Activated CD4-positive, alpha-beta T cell treated with anti-CD3 and anti-CD28 coated beads for 48 hours (primary cell): ENCODE measurements at regions not wholly inside any gene's neighbourhood (a gene's known extent, or its start where the extent isn't known, plus 50 kb on each side); places are given as distances from the start of the nearest gene placed in this dataset.

Experiments used
- DNase-seq: peaks from one replicate; pipeline ENCODE4 v3.0.0-alpha.2; 2020

DNA sequence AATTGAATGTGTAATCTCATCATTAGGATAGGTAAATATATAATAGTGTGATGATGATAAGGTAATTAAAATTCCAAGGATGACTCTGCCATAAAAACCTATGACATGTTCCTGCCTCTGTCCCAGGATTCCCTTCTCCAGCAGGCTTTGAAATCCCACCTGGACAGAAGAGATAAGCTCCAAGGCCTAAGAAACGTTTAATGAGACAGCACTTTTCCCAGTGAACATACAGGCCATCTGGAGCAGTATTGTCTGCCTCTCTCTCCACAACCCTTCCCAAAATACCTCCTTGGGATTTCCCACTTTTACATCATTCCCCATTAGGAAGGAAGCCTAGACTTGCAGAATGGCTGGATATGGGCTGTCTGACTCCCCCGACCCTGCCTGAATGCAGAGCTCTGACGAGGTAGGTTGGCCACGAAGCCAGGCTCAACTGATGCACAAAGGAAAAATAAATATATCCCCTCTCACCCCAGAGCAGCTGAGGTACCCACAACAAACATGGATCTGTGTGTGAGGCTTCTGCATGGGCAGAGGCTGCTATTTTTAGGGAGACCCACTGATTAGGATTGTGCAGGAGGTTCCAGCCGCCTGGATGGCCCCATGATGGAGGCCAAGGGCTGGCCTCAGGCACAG is 71.0 kb downstream of the TMPRSS5 start:
- DNase-seq: no peak

DNA sequence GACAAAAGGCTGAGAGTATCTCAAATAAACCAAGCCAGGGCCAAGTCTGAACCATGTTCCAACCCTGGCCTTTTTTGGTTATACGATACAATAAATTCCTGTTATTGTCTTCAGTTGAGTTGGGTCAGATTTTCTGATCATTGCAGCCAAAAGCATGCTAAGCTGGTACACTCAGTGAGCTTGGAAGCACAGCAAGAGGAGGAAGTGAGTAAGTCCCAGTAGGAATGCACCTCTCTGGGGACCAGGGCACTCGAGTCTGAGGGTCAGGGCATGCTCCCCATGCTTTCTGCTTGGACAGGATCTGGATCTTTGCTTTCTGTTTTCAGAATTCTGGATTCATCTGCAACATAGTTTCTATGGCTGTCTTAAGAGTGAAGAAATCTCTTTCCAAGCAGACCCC is 73.1 kb downstream of the TMPRSS5 start:
- DNase-seq: no peak

DNA sequence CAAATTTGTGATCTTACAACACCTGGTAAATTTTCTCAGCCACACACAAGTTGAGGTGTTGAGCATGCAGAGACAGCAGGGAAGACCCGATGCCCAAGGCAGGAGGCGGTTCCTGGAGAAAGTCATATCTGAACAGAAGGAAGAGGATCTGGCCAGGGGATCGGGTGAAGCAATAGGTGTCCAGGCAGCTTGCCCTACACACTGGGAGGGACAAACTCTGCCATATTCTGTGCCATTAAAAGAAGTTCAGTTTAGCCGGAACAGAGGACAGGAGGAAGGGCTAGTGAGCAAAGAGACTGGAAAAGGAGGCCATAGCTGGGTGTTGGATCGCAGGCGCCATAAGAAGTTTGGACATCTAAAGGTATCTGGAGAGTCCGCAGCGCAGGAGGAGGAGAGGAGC is 76.5 kb downstream of the TMPRSS5 start:
- no peak for DNase-seq

DNA sequence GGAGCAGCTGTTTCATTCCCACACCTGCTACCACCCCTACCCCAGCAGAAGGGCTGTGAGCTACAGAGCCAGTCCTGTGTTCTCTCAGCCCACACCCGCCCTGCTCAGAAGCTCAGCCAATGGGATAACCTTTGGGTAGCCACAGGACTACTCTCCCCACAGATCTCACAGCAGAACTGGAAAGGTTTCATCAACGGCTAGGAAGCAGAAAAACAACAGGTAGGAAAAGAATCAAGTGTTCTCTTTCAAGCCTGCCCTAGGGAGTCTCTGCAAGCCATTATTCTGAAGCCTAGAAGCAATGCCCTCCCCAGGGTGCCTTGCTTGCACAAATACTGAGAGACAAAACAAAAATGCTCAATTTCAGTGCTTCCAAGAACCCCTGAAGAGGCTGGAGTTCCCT is 77.2 kb downstream of the TMPRSS5 start:
- DNase-seq: no peak

DNA sequence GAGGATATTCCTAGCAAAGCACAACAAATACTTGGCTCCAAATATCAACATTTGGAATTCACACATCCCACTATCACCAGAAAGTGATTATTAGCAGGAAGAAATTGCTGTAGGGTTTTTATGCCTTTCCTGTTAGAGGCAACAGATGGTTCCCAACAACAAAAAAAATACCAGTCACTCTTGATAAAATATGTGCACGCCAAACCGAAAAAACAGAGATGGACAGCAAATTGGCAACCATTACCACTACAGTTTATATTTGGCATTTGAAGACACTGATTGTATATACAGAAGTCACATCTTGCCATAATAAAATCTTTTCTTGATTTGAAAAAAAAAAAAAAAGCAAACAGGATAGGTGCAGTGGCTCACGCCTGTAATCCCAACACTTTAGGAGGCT is 78.2 kb downstream of the TMPRSS5 start:
- DNase-seq: no peak

DNA sequence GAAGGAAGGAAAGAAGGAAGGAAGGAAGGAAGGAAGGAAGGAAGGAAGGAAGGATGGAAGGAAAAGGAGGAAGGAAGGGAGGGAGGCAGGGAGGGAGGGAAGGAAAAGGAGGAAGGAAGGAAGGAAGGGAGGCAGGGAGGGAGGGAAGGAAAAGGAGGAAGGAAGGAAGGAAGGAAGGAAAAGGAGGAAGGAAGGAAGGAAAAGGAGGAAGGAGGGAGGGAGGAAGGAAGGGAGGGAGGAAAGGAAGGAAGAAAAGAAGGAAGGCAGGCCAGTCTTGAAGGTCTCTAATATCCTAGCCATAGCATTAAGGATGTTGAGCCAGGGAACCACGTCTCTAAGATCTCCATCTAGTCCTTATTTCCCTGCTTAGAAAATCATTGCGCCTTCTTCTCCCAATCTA is 78.8 kb downstream of the TMPRSS5 start:
- DNase-seq: no peak

DNA sequence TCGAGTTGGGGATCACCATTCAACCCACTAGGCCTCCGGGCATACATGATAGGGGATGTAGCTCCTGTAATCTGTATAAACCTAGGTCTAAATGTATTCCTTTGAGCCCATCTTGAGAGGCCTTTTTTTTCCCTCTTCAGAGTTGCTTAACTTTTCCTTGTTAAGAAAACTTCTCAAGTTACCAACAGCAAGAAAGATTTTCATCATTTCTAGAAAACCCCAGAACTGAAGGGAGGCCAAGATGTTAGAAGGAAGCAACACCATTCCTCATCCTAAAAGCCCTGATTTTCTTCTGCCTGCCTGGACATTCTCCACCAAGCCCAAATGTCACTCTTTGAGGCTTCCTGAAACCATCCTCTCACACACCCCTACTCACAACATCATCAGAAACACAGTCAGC is 79.4 kb downstream of the TMPRSS5 start:
- DNase-seq: no peak

DNA sequence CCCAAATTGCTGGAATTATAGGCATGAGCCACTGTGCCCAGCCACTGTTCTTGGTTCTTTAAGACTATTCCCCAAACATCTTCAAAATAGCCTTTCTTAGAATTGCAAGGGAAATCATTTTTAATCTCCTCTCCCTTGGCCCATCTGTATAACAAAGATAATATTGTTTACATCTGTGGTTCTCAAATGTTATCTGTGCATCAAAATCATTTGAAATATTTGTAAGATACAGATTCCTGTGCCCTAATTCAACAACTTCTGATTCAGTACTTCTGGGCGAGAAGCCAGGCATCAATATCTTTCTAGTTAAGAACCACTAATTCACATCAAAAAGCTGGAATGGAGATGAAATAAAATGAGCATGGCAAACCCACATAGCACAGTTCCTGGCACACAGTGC is 83.0 kb downstream of the TMPRSS5 start:
- DNase-seq: no peak

DNA sequence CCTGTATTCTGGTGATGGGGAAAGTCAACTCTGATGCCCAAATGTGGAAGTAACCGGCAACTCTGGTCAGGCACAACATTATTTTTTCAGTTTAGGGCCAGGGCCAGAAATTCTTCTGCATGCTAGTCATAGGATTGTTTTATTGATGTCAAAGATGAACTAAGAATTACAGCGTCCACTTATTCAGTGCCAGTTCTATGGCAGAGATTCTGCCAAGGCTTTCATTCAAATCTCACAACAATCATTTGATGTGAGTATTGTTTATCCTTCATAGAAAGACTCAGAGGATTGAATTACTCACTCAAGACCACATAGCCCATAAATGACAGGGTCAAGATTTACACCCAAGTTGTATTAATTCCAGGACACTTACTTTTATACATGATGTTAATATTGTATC is 87.7 kb downstream of the TMPRSS5 start:
- no peak for DNase-seq

DNA sequence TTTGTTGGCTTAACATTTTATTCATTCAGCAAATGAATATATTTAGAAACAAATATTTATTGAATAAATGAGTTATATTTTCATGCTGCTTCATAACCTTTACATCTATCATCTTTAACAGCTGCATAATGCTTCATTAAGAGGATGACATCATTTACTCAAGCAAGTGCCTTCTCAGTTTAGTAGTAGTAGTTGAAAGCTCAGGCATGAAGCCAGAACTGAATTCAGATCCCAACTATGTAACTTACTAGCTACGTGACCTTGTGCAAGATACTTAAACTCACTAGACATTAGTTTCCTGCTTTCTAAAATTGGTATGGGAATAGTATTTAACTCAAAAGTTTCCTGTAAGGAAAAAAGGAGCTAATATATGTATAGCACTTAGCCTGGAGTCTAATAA is 90.3 kb downstream of the TMPRSS5 start:
- no peak for DNase-seq

DNA sequence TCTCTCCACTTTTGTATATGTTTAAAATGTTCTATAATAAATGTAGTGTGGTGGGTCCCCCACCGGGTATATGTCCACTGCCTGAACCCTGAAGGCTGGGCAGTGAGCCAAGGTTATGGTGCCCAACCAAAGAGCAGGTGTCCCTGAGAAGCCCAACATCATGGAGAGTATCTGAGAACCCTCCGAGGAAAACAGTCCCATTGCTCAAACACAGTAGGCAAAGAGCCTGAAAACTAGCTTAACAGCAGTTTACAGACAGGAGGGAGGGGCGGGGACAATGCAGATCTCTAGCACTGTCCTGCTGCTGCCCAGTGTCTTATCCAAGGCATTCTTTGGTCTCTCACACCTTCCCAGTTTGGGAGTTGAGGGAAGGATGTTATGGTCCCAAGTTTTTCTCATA is 91.0 kb downstream of the TMPRSS5 start:
- no peak for DNase-seq

DNA sequence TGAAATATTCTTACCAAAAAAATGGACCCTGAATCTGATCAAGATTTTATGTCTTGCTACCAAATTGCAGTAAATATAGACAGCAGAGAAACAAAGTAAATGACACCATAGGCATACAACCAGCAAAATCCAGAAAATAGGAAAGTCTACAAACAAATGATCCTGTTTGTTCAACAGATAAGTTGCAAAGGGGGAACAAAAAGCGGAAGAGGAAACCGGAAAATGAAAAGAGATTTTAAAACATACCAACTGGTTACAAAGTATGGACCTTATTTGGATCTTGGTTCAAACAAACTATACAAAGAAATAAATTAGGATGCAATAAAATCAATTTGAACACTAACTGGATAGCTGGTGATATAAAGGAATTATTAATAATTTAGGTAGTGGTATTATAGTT is 92.0 kb downstream of the TMPRSS5 start:
- DNase-seq: no peak

DNA sequence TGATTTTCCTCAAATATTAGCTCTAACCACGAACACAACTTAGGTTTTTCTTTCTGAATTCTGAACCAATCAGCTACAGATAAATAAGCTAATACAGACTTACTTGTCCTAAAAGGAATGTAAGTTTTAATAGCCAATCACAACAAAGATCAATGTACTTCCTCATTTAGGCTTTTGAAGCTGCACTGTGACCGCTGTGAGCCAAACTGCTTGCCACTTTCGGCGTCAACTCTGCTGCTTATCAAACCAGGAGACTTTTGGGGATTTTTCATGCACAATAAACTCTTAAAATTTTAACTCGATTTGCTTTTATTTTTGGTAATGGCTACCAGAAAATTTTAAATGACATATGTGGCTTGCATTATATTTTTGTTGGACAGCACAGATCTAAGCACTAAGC is 92.5 kb downstream of the TMPRSS5 start:
- DNase-seq: no peak

DNA sequence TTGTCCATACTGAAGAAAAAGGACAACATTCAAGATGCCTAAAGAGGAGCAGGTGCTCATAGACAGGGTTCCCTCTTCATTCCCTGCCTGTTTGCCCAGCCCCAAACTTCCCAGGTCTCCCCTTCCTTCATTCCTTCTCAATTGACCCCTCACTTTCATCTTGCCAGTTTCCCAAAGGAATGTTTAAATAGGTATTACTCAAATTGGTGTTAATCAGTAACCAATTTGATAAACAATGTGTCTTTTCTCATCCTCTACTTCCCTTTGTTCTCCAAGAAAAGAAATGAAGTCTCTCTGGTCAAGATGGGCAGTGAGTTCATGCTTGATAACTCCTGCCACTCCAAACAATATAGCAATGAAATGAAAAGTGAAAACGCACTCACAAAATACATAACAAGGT is 101.9 kb downstream of the TMPRSS5 start:
- DNase-seq: no peak

DNA sequence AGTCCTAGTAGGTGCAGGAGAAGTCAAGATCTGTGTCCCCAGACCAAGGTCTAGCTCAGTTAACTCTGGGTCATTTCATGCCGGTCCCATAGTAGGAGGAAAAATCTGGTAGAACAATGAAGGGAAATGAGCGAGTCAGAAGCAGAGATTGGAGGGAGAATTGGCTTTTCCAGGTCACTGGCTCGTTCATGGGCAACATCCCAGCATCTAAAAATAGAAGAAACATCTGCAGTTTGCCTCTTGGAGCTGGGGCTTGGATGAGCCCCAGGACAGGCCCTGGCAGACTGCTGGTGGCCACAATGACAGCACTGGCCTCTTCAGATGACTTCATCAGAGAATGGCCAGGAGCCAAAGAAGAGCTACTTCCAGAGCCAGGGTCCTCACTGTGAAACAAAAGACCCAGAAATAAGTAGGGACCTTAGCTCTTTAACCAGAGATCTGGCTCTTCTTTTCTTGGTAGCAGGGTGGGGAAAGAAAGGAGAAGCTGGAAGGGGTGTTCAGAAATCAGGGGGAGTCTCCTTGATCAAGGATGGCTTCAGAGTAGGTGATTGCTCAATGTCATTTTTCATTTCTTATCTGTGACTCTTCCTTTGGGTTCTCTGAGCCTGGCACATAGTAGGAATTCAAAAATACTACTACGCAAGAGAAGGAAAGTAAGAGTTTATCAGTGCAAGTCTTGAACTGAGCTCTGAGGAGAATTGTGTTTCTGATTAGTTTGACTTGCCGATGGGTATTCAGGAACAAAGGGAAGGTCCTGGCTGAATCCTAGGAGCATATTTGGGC is 102.6 kb downstream of the TMPRSS5 start:
- DNase-seq: no peak

DNA sequence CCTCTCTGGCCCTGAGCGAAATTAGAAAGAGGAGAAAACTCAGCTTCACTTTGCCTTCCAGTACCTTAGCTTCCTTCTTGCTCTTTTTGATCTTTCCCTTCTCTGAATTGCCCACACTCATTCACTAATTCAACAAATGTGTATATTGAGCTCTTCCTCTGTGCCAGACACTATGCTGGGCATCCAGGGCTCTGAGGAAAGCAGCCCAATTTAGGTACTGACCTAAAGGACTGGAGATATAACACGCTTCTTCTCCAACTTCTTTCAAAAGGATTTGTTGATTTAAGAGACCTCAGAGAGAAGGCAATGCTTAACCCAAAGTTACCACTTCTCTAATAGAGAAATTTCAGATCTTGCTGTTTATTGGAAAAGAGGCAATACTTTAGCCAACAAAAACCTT is 103.6 kb downstream of the TMPRSS5 start:
- DNase-seq: no peak

DNA sequence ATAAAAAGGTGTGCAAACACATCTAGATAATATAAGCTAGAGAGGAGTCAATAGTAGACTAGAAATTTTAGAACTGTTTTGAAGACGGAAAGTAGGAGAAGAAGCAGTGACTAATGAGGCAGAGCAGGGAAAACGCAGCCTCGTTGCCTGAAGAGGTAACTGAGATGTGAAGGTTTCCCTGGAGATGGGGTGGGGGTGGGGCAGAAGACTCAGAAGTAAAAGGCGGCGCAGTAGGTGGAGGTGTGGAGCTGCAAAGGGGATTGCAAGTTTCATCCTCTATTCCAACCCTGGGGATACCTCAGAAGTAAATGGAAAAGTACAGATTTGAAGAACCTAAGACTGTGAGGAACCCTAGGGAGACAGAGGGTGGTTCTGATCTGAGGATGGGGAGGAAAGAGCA is 109.5 kb downstream of the TMPRSS5 start:
- DNase-seq: no peak

DNA sequence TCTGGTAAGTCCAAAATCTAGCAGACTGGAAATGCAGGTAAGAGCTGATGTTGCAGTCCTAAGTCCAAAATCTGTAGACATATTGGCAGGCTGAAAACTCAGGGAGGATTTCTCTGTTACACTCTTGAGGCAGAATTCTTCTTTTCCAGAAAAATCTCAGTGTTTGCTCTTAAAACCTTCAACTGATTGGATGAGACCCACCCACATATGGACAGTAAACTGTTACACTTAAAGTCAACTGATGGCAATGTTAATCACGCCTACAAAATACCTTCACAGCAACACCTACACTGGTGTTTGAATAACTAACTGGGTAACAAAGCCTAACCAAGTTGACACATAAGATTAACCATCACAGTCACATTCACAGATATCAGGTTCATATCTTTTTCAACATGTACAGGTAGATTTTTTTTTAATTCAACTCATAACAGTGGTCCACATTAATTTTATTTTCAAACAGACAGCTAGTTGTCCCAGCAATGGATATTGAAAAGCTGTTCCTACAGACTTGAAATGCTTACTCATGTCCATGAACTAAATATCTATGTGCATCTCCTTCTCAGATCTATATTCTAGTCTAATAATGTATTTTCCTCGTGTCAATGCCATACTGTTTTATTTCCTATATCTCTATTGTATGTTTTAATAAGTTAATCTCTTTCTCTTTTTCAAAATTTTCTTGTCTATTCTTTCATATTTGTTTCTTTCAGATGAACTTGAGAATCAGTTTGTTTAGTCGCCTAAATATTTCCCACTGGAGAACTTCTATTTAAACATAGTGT is 110.1 kb downstream of the TMPRSS5 start:
- no peak for DNase-seq

DNA sequence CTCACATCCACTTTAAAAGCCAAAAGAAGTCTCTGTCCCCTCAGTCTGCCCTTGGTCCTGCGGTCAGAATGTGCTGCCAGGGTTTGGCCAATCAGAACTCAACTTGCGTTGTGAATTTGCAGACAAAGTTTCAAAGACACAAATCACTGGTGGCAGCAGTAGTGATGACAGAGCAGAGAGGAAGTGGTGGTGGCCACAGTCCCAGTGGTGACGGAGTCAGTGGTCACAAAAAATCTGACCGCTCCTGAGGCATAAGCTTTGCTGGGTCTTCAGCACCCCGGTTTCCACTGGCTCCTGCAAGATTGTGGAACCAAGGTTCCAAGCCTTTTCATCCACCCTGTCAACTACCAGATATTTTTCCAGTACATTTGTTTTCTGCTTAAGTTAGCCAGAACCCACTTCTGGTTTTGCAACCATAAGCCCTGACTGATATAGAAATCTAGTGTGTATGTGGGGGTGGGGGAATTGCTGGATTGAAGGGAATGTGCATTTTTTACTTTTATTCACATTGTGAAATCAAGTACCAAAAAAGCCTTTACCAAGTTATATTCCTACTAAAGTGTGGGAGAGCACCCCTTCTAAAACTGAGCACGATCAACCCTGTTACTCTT is 112.3 kb downstream of the TMPRSS5 start:
- DNase-seq: peak; percentile 35

DNA sequence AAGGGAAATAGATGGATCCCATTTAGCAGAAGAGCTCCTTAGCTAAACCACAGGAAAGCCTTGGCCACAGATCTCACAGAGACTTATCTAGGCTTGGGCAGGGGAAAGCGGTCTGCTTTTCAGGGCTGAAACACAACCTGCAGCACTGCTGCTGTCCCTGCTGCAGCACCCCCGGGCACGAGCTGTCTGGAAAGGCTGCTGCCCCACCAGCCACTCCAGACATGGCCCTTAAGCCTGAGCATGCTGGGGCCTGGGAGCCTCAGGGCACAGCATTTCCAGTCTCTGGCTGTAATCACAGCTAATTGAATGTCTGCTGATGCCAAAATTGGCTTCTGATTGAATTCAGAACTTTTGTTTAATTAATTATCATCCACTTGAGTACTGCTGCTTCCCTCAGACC is 115.0 kb downstream of the TMPRSS5 start:
- DNase-seq: no peak

DNA sequence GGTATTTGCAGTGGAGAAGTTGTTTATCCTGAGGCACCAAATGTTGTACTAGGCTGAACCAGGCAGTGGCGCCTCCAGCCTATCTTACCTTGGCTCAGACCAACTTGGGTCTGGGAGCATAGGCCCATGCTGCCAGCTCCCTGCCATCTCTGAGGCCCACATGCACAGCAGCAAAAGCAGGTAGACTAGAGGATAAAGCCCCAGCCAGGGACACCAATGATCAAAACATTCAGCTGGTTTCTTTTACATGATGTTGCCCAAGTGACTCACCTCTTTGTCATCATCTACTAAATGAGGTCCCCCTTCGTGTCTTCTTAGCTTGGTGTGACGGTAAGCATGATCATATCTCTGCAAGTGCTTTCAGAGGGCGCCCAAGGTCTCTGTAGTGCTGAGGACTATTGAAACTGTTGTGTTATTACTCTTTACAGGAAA is 112.1 kb upstream of the DRD2 start:
- peak; percentile 63 for DNase-seq

DNA sequence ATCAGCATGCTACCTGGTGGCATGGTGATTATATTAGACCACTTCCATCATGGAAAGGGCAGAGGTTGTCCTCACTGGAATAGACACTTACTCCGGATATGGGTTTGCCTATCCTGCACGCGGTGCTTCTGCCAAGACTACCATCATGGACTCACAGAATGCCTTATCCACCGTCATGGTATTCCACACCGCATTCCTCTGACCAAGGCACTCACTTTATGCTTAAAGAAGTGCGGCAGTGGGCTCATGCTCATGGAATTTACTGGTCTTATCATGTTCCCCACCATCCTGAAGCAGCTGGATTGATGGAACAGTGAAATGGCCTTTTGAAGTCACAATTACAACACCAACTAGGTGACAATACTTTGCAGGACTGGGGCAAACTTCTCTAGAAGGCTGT is 109.2 kb upstream of the DRD2 start:
- no peak for DNase-seq

DNA sequence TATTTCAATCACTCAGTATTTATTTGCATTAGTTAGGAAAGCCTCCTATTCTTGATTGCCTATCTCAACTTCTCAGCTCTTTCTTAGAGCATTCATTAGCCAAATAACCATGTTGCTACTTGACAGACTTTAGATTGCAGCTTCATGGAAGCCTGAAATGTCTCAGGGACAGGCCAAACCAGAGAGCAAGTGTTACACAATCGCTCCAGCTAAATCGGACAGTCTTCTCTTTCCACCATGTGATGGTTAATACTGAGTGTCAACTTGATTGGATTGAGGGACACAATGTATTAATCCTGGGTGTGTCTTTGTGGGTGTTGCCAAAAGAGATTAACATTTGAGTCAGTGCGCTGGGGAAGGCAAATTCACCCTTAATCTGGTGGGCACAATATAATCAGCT is 106.5 kb upstream of the DRD2 start:
- DNase-seq: no peak
